ENCODE measurements at regions not wholly inside any gene's neighbourhood (a gene's known extent, or its start where the extent isn't known, plus 50 kb on each side); places are given as distances from the start of the nearest gene placed in this dataset.

GRCh38 chr18:78900938-78901909 lies 78.4 kb upstream of the SALL3 start:
- no peak for DNase-seq (ENCODE audit: low read depth in 2 of 2)

- no peak for DNase-seq (ENCODE audit: low read depth in 2 of 2)
These were observed 77.5 kb upstream of the SALL3 start for GRCh38 chr18:78901923-78902794.

GRCh38 chr18:78902795-78903435 lies 76.7 kb upstream of the SALL3 start:
- no peak for DNase-seq (ENCODE audit: low read depth in 2 of 2)

GRCh38 chr18:78903436-78904178 lies 76.0 kb upstream of the SALL3 start:
- no peak for DNase-seq (ENCODE audit: low read depth in 2 of 2)

- no peak for DNase-seq (ENCODE audit: low read depth in 2 of 2)
These were observed 75.5 kb upstream of the SALL3 start for GRCh38 chr18:78904179-78904531.

GRCh38 chr18:78905334-78905733 lies 74.3 kb upstream of the SALL3 start:
- no peak for DNase-seq (ENCODE audit: low read depth in 2 of 2)

- DNase-seq (ENCODE audit: low read depth in 2 of 2), result no peak
These were observed 73.6 kb upstream of the SALL3 start for GRCh38 chr18:78906066-78906465.

GRCh38 chr18:78908462-78909260 lies 71.0 kb upstream of the SALL3 start:
- DNase-seq (ENCODE audit: low read depth in 2 of 2), result no peak

- no peak for DNase-seq (ENCODE audit: low read depth in 2 of 2)
These were observed 67.8 kb upstream of the SALL3 start for GRCh38 chr18:78911751-78912283.

- no peak for DNase-seq (ENCODE audit: low read depth in 2 of 2)
These were observed 67.3 kb upstream of the SALL3 start for GRCh38 chr18:78912336-78912735.

GRCh38 chr18:78912844-78913243 lies 66.8 kb upstream of the SALL3 start:
- DNase-seq (ENCODE audit: low read depth in 2 of 2), result no peak

GRCh38 chr18:78913395-78913794 lies 66.2 kb upstream of the SALL3 start:
- DNase-seq (ENCODE audit: low read depth in 2 of 2), result no peak

GRCh38 chr18:78913830-78914231 lies 65.8 kb upstream of the SALL3 start:
- no peak for DNase-seq (ENCODE audit: low read depth in 2 of 2)

- DNase-seq (ENCODE audit: low read depth in 2 of 2), result no peak
These were observed 65.2 kb upstream of the SALL3 start for GRCh38 chr18:78914249-78914935.

- DNase-seq (ENCODE audit: low read depth in 2 of 2), result no peak
These were observed 64.1 kb upstream of the SALL3 start for GRCh38 chr18:78915446-78916008.

- no peak for DNase-seq (ENCODE audit: low read depth in 2 of 2)
These were observed 60.9 kb upstream of the SALL3 start for GRCh38 chr18:78918707-78919106.

- DNase-seq (ENCODE audit: low read depth in 2 of 2), result no peak
These were observed 59.7 kb upstream of the SALL3 start for GRCh38 chr18:78919956-78920355.

GRCh38 chr18:78920456-78921138 lies 59.0 kb upstream of the SALL3 start:
- DNase-seq (ENCODE audit: low read depth in 2 of 2), result no peak

- DNase-seq (ENCODE audit: low read depth in 2 of 2), result no peak
These were observed 56.8 kb upstream of the SALL3 start for GRCh38 chr18:78922856-78923255.
